Tibial nerve (tissue), 4 donors: ENCODE measurements at regions not wholly inside any gene's neighbourhood (a gene's known extent, or its start where the extent isn't known, plus 50 kb on each side); places are given as distances from the start of the nearest gene placed in this dataset.

Experiments
- EP300 ChIP-seq, 2 donors: sonication (generic); formaldehyde crosslinking; IDR thresholded peaks; one replicate each; pipeline ENCODE4 v1.6.1; 2017; ENCODE audit warnings: antibody characterized with exemption in 2 of 2, mild to moderate bottlenecking in 1 of 2
- POLR2A ChIP-seq, 2 donors: fragments of 450-650 bp; IDR thresholded peaks; one replicate each; pipeline ENCODE4 v1.6.1; 2017; ENCODE audit warnings: antibody characterized with exemption in 2 of 2, mild to moderate bottlenecking in 2 of 2, moderate library complexity in 2 of 2
- TF ChIP-seq, protein P1 (sequence below), 5 experiments: fragments of 200-600 bp in 3 of 5; fragments of 450-650 bp in 2 of 5; sonication (generic) in 3 of 5; IDR thresholded peaks; one replicate each; pipeline ENCODE4 v1.5.1; 2016 to 2019; ENCODE audit warnings: antibody characterized with exemption in 5 of 5, mild to moderate bottlenecking in 3 of 5, moderate library complexity in 2 of 5

- TF ChIP-seq, protein P1, sequence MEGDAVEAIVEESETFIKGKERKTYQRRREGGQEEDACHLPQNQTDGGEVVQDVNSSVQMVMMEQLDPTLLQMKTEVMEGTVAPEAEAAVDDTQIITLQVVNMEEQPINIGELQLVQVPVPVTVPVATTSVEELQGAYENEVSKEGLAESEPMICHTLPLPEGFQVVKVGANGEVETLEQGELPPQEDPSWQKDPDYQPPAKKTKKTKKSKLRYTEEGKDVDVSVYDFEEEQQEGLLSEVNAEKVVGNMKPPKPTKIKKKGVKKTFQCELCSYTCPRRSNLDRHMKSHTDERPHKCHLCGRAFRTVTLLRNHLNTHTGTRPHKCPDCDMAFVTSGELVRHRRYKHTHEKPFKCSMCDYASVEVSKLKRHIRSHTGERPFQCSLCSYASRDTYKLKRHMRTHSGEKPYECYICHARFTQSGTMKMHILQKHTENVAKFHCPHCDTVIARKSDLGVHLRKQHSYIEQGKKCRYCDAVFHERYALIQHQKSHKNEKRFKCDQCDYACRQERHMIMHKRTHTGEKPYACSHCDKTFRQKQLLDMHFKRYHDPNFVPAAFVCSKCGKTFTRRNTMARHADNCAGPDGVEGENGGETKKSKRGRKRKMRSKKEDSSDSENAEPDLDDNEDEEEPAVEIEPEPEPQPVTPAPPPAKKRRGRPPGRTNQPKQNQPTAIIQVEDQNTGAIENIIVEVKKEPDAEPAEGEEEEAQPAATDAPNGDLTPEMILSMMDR (IDR thresholded peaks at IDR 0.05) = no peak
- TF ChIP-seq POLR2A (IDR thresholded peaks at IDR 0.05) (no peak), EP300 (IDR thresholded peaks at IDR 0.05) (no peak)
Measured at GRCh38 chrX:40496728-40497127, 84.0 kb upstream of the ATP6AP2 start.
